GM12878 (cell line): ENCODE measurements at regions not wholly inside any gene's neighbourhood (a gene's known extent, or its start where the extent isn't known, plus 50 kb on each side); places are given as distances from the start of the nearest gene placed in this dataset.

Experiments
- ATAC-seq: fragments of 200-7000 bp; cut with Tn5 transposase; 3 replicates; pipeline ENCODE4 v1.9.1; 2020; ENCODE audit warnings: mild to moderate bottlenecking, moderate library complexity
- BruUV-seq: library from RNA; stranded (reverse); fragments of 400-500 nt; replicated peaks from 2 replicates; lab custom pipeline; 2021; lab: Mats Ljungman, UMichigan
- CTCF ChIA-PET: fragments of 300-600 bp; sonication (Branson Sonifier 250); formaldehyde crosslinking; extraction: SDS; loops from one replicate; lab custom pipeline; 2021; ENCODE audit warnings: inconsistent platforms; lab: Yijun Ruan, JAX
- POLR2A ChIA-PET: fragments of 350-600 bp; formaldehyde crosslinking; extraction: SDS; loops from one replicate; lab custom pipeline; 2021; ENCODE audit warnings: inconsistent platforms; lab: Charles Lee
- RAD21 ChIA-PET: fragments of 300-600 bp; sonication (Branson Sonifier 250); formaldehyde crosslinking; loops from one replicate; lab custom pipeline; 2023; ENCODE audit warnings: antibody characterized with exemption; ENCODE audit not compliant: unreplicated experiment; lab: Charles Lee
- SMC1A ChIA-PET: fragments of 300-600 bp; sonication (Branson Sonifier 250); formaldehyde crosslinking; loops from one replicate; lab custom pipeline; 2023; ENCODE audit not compliant: unreplicated experiment, uncharacterized antibody; lab: Charles Lee
- DNase-seq: peaks from one replicate; pipeline ENCODE4 v3.0.0-alpha.2; 2011; ENCODE audit warnings: low read depth, low spot score
- FAIRE-seq: peaks from 3 replicates; lab custom pipeline; 2011; peaks lifted over from hg19 to GRCh38; lab: Jason Lieb, UNC
- H2AFZ ChIP-seq: 2 replicates; pipeline ENCODE4 v1.6.0; 2011; ENCODE audit warnings: low read depth, low read length, control low read depth; ENCODE audit not compliant: control insufficient read depth
- H3K27ac ChIP-seq: 2 replicates; pipeline ENCODE4 v1.5.1; 2011; ENCODE audit warnings: control low read depth; ENCODE audit not compliant: control insufficient read depth, insufficient read depth
- H3K27me3 ChIP-seq, 2 experiments: replicated peaks in 1 of 2; 2 replicates each; pipeline versions ENCODE4 v1.6.0 to v1.6.1; 2011; ENCODE audit warnings: low read length in 1 of 2; ENCODE audit not compliant: control insufficient read depth in 2 of 2, insufficient read depth in 2 of 2
- H3K36me3 ChIP-seq, 2 experiments: 2 replicates each; pipeline ENCODE4 v1.5.1; 2011; ENCODE audit warnings: low read length in 1 of 2; ENCODE audit not compliant: control insufficient read depth in 2 of 2, insufficient read depth in 2 of 2
- H3K4me1 ChIP-seq: 2 replicates; pipeline ENCODE4 v1.6.1; 2011; ENCODE audit warnings: mild to moderate bottlenecking, low read length, moderate library complexity, mixed read lengths; ENCODE audit not compliant: control insufficient read depth, insufficient read depth
- H3K4me2 ChIP-seq: 2 replicates; pipeline ENCODE4 v1.6.0; 2011; ENCODE audit warnings: control low read depth; ENCODE audit not compliant: control insufficient read depth, insufficient read depth
- H3K4me3 ChIP-seq: fragments of 200-600 bp; sonication (generic); 2 replicates; pipeline ENCODE4 v1.5.1; 2016
- H3K79me2 ChIP-seq: 2 replicates; pipeline ENCODE4 v1.6.0; 2011; ENCODE audit warnings: low read length; ENCODE audit not compliant: control insufficient read depth, insufficient read depth
- H3K9ac ChIP-seq: 2 replicates; pipeline ENCODE4 v1.8.0; 2011; ENCODE audit warnings: low read length, control low read depth, mixed read lengths; ENCODE audit not compliant: control insufficient read depth, insufficient read depth
- H3K9me3 ChIP-seq: replicated peaks from 3 replicates; pipeline ENCODE4 v1.5.1; 2011; ENCODE audit warnings: mild to moderate bottlenecking, low read length; ENCODE audit not compliant: control insufficient read depth, insufficient read depth
- H4K20me1 ChIP-seq: 2 replicates; pipeline ENCODE4 v1.6.0; 2011; ENCODE audit not compliant: control insufficient read depth, insufficient read depth
- CHD2 ChIP-seq: IDR thresholded peaks from 2 replicates; pipeline ENCODE4 v1.6.1; 2011; ENCODE audit warnings: low read depth, low read length, improper control_type of control experiment, borderline replicate concordance
- DPF2 ChIP-seq: fragments of 450-650 bp; IDR thresholded peaks from 2 replicates; pipeline ENCODE4 v1.6.1; 2017; ENCODE audit warnings: mild to moderate bottlenecking
- MTA2 ChIP-seq: fragments of 450-650 bp; IDR thresholded peaks from 2 replicates; pipeline ENCODE4 v1.6.1; 2016; ENCODE audit warnings: low read depth, mild to moderate bottlenecking, moderate library complexity
- TAF1 ChIP-seq: IDR thresholded peaks from 2 replicates; pipeline ENCODE4 v1.6.1; 2011; ENCODE audit warnings: mild to moderate bottlenecking, low read depth, low read length, borderline replicate concordance
- ZNF217 ChIP-seq: fragments of 450-650 bp; IDR thresholded peaks from 2 replicates; pipeline ENCODE4 v1.6.1; 2017; ENCODE audit warnings: antibody characterized with exemption, mild to moderate bottlenecking
- WGBS: methylation state at CpG from one replicate; pipeline ENCODE4 v1.1.6; 2016; ENCODE audit warnings: low lambda C conversion rate; ENCODE audit not compliant: insufficient replicate concordance, insufficient coverage; ENCODE audit errors: missing lambda C conversion rate; 5-methylcytosine and 5-hydroxymethylcytosine counted together
- in situ Hi-C: fragments of 300-500 bp; cut with MboI; formaldehyde crosslinking; loops from 9 replicates; pipeline ENCODE4 v1.14.3; 2018; ENCODE audit warnings: mixed read lengths
- intact Hi-C: fragments of 100-400 bp; cut with micrococcal nuclease; formaldehyde crosslinking; loops from one replicate; pipeline ENCODE4 v1.14.2; 2022; ENCODE audit not compliant: unreplicated experiment
- TF ChIP-seq, protein P1 (sequence below): fragments of 450-650 bp; formaldehyde crosslinking; IDR thresholded peaks from 2 replicates; pipeline ENCODE4 v1.4.0; 2022; ENCODE audit warnings: mild to moderate bottlenecking, moderate library complexity

- TF ChIP-seq CHD2, result no peak
- TF ChIP-seq, protein P1, sequence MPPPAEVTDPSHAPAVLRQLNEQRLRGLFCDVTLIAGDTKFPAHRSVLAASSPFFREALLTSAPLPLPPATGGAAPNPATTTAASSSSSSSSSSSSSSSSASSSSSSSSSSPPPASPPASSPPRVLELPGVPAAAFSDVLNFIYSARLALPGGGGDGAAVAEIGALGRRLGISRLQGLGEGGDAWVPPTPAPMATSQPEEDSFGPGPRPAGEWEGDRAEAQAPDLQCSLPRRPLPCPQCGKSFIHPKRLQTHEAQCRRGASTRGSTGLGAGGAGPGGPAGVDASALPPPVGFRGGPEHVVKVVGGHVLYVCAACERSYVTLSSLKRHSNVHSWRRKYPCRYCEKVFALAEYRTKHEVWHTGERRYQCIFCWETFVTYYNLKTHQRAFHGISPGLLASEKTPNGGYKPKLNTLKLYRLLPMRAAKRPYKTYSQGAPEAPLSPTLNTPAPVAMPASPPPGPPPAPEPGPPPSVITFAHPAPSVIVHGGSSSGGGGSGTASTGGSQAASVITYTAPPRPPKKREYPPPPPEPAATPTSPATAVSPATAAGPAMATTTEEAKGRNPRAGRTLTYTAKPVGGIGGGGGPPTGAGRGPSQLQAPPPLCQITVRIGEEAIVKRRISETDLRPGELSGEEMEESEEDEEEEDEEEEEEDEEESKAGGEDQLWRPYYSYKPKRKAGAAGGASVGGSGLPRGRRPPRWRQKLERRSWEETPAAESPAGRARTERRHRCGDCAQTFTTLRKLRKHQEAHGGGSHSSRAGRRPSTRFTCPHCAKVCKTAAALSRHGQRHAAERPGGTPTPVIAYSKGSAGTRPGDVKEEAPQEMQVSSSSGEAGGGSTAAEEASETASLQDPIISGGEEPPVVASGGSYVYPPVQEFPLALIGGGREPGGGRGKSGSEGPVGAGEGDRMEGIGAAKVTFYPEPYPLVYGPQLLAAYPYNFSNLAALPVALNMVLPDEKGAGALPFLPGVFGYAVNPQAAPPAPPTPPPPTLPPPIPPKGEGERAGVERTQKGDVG, result no peak
- no peak for TF ChIP-seq ZNF217
- TF ChIP-seq MTA2, result no peak
Measured at GRCh38 chr13:34720618-34721017, 221.5 kb upstream of the NBEA start (continued).

DNA sequence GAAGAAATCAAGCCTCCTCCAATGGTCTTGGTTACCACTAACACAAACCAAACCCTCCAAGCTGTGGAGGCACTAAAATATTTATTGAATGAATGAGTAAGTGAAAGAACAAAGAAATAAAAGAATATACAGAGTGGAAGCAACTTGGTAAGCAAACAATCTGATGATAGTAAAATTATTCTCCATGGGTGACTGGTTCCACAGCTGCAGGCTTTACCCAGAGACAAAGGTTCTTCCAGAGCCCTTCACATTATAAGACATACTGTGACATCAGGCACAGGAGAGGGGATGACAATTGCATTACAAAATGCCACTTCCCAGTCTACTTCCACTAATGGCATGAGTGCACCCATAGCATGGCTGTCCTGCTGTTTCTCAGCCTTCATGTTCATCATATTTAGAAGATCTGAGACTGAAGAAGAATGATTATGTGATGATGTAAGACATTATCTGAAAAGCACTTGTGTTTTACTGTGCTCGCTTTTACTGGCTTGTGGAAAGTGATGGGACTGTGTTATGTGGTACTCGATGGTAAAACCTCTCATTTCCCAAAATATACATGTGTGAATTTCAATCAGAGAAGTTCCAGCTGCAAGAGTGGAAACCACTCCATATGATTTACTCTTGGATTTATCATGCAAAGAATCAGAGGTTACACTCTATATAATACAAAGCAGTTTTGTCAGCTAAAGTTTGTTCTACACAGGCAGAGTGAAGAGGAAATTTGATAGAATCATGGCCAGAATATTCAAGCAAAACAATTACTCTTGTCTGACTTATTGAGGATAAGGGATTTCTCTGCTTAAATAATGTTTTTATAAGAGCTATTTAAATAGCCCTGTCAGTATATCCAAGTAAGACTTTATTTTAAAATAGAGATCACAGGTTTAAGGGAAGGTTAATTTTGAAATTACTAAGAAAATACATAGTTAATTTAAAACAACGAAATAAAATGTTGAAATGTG lies 220.2 kb upstream of the NBEA start:
- H3K27me3 ChIP-seq, result no peaks in the 10 kb centered on the region
- RAD21 ChIA-PET, result no interaction called here
- CTCF ChIA-PET, result interaction anchor here (1.2 kb wide), 1 partner anchor 12 kb away, joined by 3 read pairs; no protein-coding TSS in a partner anchor
- no TSS peak for BruUV-seq
- no peaks in the 10 kb centered on the region for H3K79me2 ChIP-seq
- TF ChIP-seq DPF2 (no peak), TAF1 (no peak)
- no peaks in the 10 kb centered on the region for H3K4me1 ChIP-seq
- in situ Hi-C loops (no loop called here), intact Hi-C loops (no loop called here)
- POLR2A ChIA-PET, result no interaction called here
- no peaks in the 10 kb centered on the region for H4K20me1 ChIP-seq
- no peak for DNase-seq
- H3K36me3 ChIP-seq, result no peaks in the 10 kb centered on the region
- no peak for ATAC-seq
- no peak overlapping the region for H3K9ac ChIP-seq
- no peaks in the 10 kb centered on the region for H3K9me3 ChIP-seq
- SMC1A ChIA-PET, result interaction anchor here (1.4 kb wide), 1 partner anchor 7 kb away, joined by 3 read pairs; no protein-coding TSS in a partner anchor
- no peak overlapping the region for H2AFZ ChIP-seq
- no peak overlapping the region for H3K27ac ChIP-seq
- no peak overlapping the region for H3K4me2 ChIP-seq
- 0% methylated on average over 3 of the region's 3 CpGs for WGBS
- H3K4me3 ChIP-seq, result no peak overlapping the region
- FAIRE-seq, result no peak
